Duodenal mucosa (tissue), 2 donors: ENCODE measurements at regions not wholly inside any gene's neighbourhood (a gene's known extent, or its start where the extent isn't known, plus 50 kb on each side); places are given as distances from the start of the nearest gene placed in this dataset.

ENCODE experiments used
- H3K27ac ChIP-seq: one replicate; pipeline ENCODE4 v1.7.0; 2013; ENCODE audit warnings: low read depth, low read length
- H3K27me3 ChIP-seq, 2 donors: one replicate each; pipeline ENCODE4 v1.7.0; 2013; ENCODE audit warnings: low read length in 2 of 2, control low read depth in 1 of 2; ENCODE audit not compliant: insufficient read depth in 2 of 2, control insufficient read depth in 1 of 2
- H3K36me3 ChIP-seq, 2 donors: one replicate each; pipeline ENCODE4 v1.7.0; 2013; ENCODE audit warnings: low read length in 2 of 2, control low read depth in 1 of 2; ENCODE audit not compliant: insufficient read depth in 2 of 2, control insufficient read depth in 1 of 2
- H3K4me1 ChIP-seq, 2 donors: one replicate each; pipeline ENCODE4 v1.7.0; 2013; ENCODE audit warnings: low read length in 2 of 2, control low read depth in 1 of 2; ENCODE audit not compliant: insufficient read depth in 2 of 2, control insufficient read depth in 1 of 2
- H3K4me3 ChIP-seq, 2 donors: one replicate each; pipeline ENCODE4 v1.7.0; 2013; ENCODE audit warnings: low read length in 2 of 2, low read depth in 1 of 2
- H3K9ac ChIP-seq, 2 donors: one replicate each; pipeline ENCODE4 v1.7.0; 2013; ENCODE audit warnings: low read length in 2 of 2, low read depth in 1 of 2
- H3K9me3 ChIP-seq, 2 donors: one replicate each; pipeline ENCODE4 v1.7.0; 2013; ENCODE audit warnings: low read length in 2 of 2, control low read depth in 1 of 2; ENCODE audit not compliant: control insufficient read depth in 1 of 2

DNA sequence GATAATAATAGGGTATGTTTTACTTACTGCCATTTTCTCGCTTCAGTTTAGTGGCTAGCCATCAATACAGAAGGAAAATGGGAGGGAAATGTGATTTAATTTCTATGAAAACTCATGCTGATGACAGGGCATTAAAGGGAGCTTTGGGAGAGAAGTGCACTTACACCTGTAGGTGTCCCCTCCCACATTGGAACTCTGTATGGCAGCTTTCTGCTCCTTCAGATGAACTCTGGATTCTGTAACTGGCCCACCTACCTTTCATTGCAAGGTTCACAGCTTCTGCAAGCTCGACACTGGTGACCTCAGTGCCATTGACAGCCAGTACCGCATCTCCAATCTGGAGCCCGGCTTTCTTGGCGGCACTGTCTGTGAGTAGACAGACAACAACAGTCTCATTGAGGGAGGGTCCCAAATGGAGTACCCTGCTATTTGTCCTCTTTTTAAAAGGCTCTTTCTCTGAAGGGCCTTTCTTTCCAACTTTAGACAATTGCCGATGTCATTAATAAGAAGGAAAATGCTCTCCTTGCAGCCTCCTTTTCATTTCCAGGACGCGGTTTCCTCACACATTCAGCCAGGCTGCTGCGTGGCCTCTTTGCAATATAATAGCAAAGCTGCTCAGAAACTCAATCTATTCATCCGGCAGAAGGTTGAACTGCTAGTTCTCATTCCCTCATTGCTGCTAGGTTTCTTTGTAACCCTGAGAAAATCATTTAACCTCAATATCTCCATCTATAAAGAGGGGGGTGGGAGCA is 63.6 kb downstream of the NUDT12 start:
- Histone ChIP-seq H3K27me3 (no peaks in the 10 kb centered on the region), H3K4me1 (no peaks in the 10 kb centered on the region), H3K4me3 (no peak overlapping the region), H3K9me3 (peaks cover 0 to 4% of the 10 kb centered on the region in 2 donors), H3K9ac (no peak overlapping the region), H3K36me3 (no peaks in the 10 kb centered on the region), H3K27ac (no peak overlapping the region)

DNA sequence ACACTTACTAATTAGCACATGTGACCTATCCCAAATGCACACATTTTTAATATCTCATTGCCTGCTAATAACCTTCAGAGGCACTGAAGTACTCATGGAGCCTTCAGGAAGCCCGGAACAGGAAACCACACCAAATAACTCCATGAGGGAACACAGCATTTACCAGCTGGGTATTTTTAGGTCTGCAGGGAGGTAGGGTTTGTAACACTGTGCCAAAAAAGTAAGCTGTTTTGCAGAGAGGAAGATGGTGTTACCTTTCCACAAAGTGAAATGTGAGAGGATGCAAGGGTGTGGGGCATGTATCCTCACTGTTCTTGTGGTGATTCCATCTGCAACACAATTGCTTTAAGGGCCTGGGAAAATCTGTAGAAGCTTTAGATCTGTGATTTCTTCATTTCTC is 64.4 kb downstream of the NUDT12 start:
- no peaks in the 10 kb centered on the region for H3K27me3 ChIP-seq
- no peak overlapping the region for H3K4me3 ChIP-seq
- peaks cover 0 to 4% of the 10 kb centered on the region in 2 donors for H3K9me3 ChIP-seq

DNA sequence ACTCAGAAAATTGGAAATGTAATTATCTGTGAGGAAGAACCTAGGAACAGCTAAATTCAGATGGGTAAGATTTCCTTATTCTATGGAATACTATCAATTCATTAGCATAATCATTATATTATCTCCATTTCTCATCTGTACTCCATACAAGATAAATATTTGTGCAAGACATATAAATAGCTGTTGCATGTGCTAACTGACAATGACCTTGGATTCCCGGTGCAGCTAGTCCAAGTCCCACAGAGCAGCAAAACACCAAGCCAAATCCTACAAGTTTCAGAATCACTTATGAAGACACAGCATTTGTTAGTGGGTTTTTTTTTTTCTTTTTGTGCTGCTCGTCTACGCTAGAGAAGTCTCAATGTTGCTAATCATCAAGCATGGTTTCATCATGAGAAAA is 64.8 kb downstream of the NUDT12 start:
- H3K9ac ChIP-seq: no peak overlapping the region
- H3K36me3 ChIP-seq: no peaks in the 10 kb centered on the region
- no peak overlapping the region for H3K27ac ChIP-seq
- H3K4me3 ChIP-seq: no peak overlapping the region
- H3K27me3 ChIP-seq: no peaks in the 10 kb centered on the region
- H3K4me1 ChIP-seq: no peaks in the 10 kb centered on the region
- peaks cover 0 to 4% of the 10 kb centered on the region in 2 donors for H3K9me3 ChIP-seq

More for the DNA sequence above, 64.4 kb downstream of the NUDT12 start:
- Histone ChIP-seq H3K4me1 (no peaks in the 10 kb centered on the region), H3K36me3 (no peaks in the 10 kb centered on the region), H3K9ac (no peak overlapping the region), H3K27ac (no peak overlapping the region)

DNA sequence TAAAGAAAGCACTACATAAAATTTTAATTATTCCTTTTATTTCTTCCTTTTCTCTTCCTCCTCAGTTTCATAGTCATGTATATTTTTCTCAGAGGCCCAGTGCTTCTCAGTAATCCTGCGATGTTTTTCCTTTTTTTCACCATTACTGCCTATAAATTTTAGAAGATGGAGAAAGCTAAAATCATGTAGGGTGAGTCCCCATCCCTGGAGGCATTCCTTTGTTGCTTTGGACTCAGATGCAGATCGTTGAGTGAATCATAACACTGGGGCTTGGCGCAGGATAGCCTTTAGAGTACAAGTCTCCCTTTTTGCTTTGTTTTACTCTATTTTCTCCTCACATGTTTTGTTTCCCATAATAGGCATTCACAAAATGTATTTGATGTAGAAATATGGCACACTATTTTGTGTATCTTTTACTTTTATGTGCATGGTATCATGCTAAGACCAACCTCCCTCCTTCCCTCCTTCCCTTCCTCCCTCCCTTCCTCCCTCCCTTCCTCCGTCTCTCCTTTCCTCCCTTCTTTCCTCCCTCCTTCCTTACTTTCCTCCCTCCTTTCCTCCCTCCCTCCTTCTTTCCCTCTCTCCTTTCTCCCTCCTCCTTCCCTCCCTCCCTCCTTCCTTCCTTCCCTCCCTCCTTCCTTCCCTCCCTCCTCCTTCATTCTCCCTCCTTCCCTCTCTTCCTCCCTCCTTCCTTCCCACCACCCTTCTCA is 72.4 kb downstream of the NUDT12 start:
- Histone ChIP-seq H3K4me1 (no peaks in the 10 kb centered on the region), H3K27me3 (no peaks in the 10 kb centered on the region), H3K36me3 (no peaks in the 10 kb centered on the region), H3K9me3 (peaks cover 0 to 4% of the 10 kb centered on the region in 2 donors), H3K9ac (no peak overlapping the region), H3K4me3 (no peak overlapping the region), H3K27ac (no peak overlapping the region)

DNA sequence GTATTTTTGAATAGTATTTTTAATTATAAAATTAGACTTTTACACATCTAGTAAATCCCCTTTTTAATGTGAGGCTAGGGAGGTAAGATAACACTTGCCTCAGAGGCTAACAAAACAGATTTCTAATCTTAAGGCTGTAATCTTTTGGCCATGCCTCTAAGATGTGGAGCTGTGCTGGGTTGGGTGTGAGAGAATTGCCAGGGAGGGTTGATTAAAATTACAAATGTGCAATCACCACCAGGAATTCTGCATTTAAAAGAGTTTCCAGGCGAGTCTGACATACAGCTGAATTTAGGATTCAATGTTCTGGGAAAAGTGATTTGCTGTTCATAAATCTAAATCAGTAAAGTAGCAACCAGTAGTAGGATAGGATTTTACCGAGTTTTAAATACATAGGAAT is 73.3 kb downstream of the NUDT12 start:
- Histone ChIP-seq H3K27ac (no peak overlapping the region), H3K36me3 (no peaks in the 10 kb centered on the region), H3K27me3 (no peaks in the 10 kb centered on the region), H3K4me3 (no peak overlapping the region), H3K4me1 (no peaks in the 10 kb centered on the region), H3K9me3 (peaks cover 0 to 2% of the 10 kb centered on the region in 2 donors), H3K9ac (no peak overlapping the region)

DNA sequence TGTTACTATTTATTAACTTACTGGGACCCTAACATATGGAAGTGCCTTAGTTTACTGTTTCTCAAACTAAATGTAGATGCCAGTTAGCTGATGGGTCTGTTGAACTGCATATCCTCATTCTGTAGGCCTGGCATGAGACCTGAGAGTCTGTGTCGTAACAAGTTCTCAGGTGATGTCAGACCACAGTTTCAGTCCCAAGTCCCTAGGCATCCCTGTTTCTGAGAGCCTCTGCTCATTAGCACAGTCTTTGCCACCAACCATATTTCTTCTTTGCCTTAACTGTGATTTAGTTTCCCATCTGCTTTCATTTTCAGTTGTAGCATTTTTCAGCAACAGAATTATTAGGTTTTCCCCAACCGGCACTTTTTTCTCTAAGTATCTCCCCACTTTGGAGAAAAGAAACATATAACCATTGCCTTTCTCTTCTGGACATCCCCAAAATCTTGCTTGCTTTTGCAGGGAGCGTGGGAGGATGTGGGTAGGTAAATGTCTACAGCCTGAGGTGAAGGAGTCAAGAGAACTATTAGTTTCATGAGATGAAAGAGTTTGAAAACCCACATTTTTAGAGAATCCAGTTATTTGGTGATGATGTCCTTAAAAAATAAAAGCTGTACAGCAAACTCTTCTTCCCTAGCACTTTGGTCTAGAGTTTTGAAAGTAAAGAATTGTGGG is 74.6 kb downstream of the NUDT12 start:
- H3K4me3 ChIP-seq: no peak overlapping the region
- no peaks in the 10 kb centered on the region for H3K36me3 ChIP-seq
- no peaks in the 10 kb centered on the region for H3K4me1 ChIP-seq
- H3K9me3 ChIP-seq: no peaks in the 10 kb centered on the region
- H3K27me3 ChIP-seq: no peaks in the 10 kb centered on the region
- H3K9ac ChIP-seq: no peak overlapping the region
- H3K27ac ChIP-seq: no peak overlapping the region

DNA sequence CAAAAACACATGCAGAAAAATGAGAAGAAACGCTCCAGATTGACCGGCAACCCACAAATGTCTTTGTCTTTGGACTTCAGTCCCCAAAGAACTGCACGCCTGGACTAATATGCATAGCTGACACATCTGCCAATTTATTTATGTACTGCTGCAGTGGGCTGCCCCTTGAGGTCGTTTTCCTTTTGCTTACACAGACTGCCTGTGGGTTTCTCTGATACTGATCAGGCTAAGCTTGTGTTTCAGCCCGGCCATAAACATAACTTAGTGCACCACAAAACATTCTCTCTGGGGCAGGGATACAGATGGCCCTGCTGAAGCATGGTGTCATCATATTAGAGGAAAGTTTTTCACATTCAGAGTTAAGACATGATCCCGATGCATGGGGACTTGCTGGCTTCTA is 75.4 kb downstream of the NUDT12 start:
- H3K4me3 ChIP-seq: no peak overlapping the region
- H3K36me3 ChIP-seq: no peaks in the 10 kb centered on the region
- no peak overlapping the region for H3K9ac ChIP-seq
- no peaks in the 10 kb centered on the region for H3K4me1 ChIP-seq
- H3K27ac ChIP-seq: no peak overlapping the region
- no peaks in the 10 kb centered on the region for H3K27me3 ChIP-seq
- H3K9me3 ChIP-seq: no peaks in the 10 kb centered on the region

DNA sequence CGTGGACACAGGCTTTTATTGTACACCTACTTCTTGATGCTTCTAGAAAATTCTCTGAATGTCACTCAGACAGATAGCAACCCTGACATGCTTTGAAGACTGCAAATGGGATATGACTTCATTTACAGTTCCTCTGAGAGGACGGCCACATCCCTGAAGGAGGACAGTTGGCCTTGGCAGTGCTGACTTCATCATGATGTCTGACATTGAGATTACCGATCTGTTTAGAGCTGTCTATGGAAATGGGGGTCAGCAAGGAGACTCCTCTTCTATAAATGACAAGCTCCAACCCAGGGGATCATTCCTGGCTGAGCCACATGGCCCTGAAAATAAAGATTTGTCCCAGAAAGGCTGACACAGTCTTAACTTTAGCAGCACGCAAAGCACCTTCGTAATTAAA is 75.8 kb downstream of the NUDT12 start:
- Histone ChIP-seq H3K36me3 (no peaks in the 10 kb centered on the region), H3K4me1 (no peaks in the 10 kb centered on the region), H3K9ac (no peak overlapping the region), H3K27me3 (no peaks in the 10 kb centered on the region), H3K9me3 (no peaks in the 10 kb centered on the region), H3K4me3 (no peak overlapping the region), H3K27ac (no peak overlapping the region)

DNA sequence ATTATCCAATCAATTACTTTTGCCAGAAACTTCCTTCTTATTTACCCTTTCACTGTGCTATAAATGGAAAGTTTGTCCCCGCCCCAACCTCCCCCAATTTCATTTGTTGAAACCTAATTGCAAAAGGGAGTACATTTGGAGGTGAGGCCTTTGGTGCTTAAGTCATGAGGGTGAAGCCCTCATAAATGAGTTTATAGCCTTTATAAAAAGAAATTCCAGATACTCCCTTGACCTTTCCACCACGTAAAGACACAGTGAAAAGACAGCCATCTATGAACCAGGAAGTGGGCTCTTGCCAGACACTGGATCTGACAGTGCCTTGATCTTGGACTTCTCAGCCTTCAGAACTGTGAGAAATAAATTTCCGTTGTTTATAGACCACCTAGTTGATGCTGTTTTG is 82.3 kb downstream of the NUDT12 start:
- Histone ChIP-seq H3K27ac (no peak overlapping the region), H3K4me1 (no peaks in the 10 kb centered on the region), H3K9me3 (no peaks in the 10 kb centered on the region), H3K9ac (no peak overlapping the region), H3K36me3 (no peaks in the 10 kb centered on the region), H3K4me3 (no peak overlapping the region), H3K27me3 (no peaks in the 10 kb centered on the region)

DNA sequence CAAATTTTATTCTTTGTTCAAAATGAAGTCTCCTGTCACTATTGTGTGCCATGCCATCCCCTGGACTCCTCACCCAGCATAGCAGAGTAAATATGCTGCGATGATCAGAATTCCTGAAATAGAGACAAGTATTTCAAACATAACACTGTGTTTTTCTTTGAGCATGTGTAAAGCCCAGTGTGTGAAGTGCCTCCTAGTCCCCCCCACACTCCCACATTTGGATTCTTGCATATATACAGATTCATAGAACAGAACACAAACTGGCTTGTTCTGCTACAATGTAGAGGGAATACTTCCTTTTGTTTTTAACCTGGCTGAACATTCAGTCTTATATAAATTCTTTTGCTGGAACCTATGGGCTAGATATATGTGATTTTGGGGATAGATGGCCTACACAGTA is 84.9 kb downstream of the NUDT12 start:
- Histone ChIP-seq H3K9me3 (no peaks in the 10 kb centered on the region), H3K4me3 (no peak overlapping the region), H3K27ac (no peak overlapping the region), H3K4me1 (no peaks in the 10 kb centered on the region), H3K27me3 (no peaks in the 10 kb centered on the region), H3K36me3 (no peaks in the 10 kb centered on the region), H3K9ac (no peak overlapping the region)
